Stimulated activated naive CD4-positive, alpha-beta T cell (primary cell): ENCODE measurements at regions not wholly inside any gene's neighbourhood (a gene's known extent, or its start where the extent isn't known, plus 50 kb on each side); places are given as distances from the start of the nearest gene placed in this dataset.

Experiments used
- DNase-seq, 6 experiments: peaks; one replicate each; lab custom pipeline; 2025; lab: John Stamatoyannopoulos, UW

- DNase-seq: no peak
Measured at GRCh38 chr14:96617635-96618034, 115.5 kb downstream of the PAPOLA start.

DNA sequence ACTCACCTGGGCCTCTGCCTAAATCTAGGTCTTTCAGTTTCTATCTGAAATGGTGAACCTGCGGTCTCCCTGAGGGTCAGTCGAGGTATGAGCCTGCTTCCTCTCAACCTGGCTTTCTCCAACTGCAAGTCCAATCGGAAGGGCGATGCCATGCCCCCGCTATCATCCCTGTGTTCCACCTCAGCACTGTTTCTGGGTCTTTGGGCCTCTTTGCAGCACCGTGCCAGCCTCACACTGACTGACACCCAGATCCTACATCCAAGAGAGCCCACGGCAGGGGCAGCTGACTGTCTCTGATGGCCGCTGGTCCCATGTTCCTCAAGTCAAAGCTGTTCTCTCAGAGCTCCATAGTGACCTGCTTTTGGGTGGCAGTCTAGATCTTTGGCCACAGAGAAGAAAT lies 120.7 kb downstream of the PAPOLA start:
- DNase-seq: no peak

DNA sequence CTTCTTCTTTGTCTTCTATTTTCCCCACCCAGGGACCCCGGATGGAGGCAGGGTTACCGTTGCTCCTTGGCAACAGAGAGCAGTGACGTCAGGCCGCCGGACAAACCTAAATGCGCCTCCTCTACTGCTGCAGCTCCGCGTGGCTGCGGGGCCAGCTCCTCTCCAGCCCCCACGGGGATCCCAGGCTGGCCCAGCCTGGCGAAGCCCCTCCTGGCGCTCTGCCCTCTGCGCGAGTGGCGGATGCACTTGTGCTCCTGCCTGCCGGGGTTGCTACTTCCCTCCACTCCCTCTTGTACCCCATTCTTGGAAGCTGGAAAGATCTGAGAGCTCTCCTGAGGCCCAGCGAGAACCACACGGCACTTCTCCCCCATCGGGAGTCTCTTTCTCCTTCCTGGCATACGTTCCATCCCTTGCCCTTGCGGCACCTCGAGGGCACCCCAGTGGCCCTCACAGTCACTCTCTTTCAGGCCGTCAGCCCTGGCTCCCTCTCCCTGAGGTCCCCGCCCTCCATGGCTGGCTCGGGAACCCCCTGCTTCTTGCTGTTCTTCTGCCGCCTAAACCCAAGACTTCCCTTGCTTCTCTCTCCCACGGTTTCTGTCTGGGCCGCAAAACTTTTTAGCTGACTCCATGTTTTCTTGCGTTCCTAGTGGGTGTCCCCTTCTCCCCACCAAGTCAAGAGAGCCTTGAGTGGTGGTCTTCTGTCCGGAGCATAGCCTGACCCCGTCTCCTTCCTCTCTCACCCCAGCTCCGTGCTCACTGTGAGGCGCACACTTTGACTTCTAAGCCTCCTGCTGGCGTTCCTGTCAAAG lies 121.7 kb downstream of the PAPOLA start:
- DNase-seq: no peak

DNA sequence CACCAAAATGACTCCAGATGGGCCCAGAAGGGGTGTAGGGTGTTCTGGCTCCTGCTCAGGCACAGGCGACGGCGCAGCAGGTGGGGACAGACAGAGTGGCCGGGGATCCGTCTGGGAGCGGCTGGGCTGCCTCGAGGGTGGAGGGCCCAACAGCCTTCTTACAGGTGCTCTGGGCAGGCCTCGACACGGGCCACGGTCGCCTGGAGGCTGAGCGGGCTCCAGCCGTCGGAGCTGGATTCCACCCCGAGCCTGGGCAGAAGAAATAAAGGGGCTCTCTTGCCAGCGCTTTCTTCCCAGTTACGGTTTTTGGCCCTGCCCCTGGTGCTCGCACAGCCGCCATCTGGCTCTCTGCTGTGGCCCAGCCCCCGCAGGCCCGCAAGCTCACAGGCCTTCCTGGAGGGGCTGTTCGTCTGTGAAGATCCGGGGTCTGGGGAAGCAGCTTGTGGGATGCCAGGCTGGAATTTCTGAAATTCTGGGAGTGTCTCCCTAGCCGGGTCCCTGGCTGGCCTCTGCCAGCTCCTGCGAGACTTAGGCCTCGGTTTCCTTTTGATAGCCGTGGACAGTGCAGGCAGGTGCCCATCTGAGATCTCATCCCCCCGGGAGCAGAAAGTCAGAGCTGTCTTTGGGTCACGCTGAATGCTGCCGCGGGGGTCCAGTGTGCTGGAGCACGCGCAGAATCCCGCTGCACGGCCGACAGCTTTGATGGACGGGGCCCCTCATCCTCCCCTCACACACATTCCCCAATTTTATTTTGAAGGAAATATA lies 122.7 kb downstream of the PAPOLA start:
- no peak for DNase-seq

DNA sequence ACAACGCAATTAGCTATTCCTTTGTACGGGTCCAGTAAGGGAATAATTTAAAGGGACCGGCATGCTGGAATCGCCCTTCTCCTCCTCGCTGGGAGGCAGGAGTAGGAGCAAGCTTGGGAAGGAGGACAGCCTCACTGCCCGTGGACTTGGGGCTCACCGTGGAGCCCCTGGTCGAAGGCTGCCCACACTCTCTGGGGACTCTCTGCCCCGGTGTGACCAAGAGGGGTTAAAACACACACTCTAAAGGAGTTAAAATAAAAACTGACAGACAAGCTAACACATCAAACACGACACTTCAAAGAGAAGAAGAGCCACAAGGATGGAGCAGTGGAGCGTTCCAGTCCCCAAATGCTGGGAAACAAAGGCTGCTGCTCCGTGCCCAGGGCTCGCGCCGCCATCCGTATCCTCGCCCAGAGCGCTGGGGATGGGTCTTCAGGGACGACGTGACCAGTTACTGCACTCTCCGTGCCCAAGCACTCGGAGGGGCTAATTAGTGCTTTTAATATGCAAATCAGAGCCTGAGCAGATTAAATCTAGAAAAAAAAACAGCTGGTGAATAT lies 123.3 kb downstream of the PAPOLA start:
- DNase-seq: no peak

- DNase-seq: no peak
Measured at GRCh38 chr14:96626121-96626768, 124.1 kb downstream of the PAPOLA start.

- DNase-seq: no peak
Measured at GRCh38 chr14:96626916-96627315, 124.7 kb downstream of the PAPOLA start.

- DNase-seq: no peak
Measured at GRCh38 chr14:96627386-96627785, 125.2 kb downstream of the PAPOLA start.

- no peak for DNase-seq
Measured at GRCh38 chr14:96627811-96628775, 125.9 kb downstream of the PAPOLA start.

- DNase-seq: no peak
Measured at GRCh38 chr14:96629082-96629481, 126.9 kb downstream of the PAPOLA start.

- no peak for DNase-seq
Measured at GRCh38 chr14:96629558-96630222, 127.5 kb downstream of the PAPOLA start.

DNA sequence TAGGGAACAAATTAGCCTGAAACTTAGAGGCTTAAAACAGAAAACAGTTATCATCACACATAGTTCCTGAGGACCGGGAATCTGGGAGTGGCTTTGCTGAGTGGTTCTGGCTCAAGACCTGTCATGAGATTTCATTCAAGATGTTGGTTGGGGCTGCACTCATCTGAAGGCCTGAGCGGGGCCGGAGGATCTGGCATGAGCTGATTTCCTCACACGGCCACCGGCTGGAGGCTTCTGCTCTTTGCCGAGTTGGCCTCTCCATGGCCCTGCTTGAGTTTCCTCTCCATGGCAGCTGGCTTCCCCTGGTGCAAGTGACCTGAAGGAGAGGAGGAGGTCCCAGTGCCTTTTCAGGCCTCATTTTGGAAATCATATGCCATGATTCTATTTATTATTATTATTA lies 128.1 kb downstream of the PAPOLA start:
- DNase-seq: no peak

DNA sequence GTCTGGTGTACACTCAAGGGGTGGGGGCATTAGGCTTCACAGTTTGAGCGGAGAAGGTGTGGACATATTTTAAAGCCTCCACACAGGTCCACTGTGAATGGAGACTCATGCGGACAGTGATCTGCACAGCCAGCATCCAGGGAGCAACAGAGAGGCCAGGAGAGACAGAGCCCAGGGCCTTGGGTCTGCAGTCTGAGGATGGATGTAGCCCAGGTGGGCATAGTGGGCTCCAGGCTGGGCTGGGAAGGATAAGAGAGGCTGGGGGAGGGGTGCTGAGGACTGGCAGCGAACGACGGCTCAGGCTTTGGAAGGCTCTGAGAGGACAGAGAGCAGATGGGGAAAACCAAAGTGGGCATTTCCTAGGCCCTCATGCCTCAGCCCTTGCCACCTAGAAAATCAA lies 128.8 kb downstream of the PAPOLA start:
- no peak for DNase-seq

DNA sequence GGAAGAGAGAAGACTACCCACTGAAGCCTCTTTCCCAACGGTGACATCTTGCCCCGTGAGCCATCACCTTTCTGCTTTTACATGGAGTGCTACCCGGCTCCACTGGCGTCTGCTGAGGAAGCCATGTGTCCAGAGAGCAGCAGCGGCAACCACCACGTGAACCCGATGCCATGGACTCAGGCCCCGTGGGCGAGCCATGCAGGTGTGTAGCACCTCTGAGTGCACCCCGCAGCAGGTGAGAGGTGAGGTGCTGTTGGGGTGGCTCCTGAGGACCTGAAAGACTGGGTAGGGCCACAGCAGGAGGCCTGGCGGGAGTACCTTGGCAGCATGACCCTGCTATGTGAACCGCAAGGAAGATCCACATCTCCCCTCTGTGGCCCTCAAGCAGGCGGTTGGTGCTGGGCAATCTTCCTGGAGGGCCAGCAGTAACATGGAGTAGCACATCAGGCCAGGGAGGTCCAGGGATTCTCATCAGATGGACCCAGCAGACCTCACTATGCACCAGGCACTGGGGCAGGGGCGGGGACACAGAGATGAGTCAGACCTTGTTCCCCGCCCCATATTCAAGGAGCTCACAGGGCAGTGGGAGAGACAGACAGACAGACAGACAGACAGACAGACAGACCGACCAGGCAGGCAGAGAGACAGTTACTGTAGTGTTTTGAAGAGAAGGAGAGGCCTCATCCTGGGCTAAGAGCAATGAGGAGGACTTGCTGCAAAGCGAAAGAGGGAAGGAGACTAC lies 129.6 kb downstream of the PAPOLA start:
- no peak for DNase-seq

DNA sequence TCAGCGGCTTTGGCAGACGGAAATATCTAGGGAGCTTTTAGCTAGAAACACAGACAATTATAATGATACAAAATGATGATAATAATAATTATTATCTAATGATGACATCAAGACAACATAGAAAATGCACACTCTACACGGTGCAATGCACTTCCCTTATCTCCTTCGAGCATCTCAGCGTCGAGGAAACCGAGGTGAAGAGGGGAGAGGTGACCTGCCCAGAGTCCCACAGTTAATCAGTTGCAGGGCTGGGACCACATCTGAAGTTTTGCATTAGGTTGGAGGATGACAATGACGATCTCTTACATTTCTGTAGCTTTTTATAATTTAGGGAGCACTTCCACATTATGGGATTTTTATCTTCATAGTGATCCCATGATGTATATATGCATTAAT lies 130.2 kb downstream of the PAPOLA start:
- no peak for DNase-seq

DNA sequence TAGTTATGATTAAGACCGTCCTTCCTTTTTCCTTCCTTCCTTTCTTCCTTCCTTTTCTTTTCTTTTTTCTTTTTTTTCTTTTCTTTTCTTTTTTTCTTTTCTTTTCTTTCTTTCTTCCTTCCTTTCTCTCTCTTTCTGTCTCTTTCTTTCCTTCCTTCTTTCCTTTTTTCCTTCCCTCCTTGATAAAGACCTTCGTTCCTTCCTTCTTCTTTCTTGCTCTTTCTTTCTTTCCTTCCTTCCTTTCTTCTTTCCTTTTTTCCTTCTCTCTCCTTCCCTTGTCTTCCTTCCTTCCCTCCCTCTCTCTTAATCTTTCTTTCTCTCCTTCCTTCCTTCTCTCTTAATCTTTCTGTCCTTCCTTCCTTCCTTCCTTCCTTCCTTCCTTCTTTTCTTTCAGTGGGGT lies 130.9 kb downstream of the PAPOLA start:
- DNase-seq: no peak

GRCh38 chr14:96634481-96634880 lies 132.3 kb downstream of the PAPOLA start:
- no peak for DNase-seq

DNA sequence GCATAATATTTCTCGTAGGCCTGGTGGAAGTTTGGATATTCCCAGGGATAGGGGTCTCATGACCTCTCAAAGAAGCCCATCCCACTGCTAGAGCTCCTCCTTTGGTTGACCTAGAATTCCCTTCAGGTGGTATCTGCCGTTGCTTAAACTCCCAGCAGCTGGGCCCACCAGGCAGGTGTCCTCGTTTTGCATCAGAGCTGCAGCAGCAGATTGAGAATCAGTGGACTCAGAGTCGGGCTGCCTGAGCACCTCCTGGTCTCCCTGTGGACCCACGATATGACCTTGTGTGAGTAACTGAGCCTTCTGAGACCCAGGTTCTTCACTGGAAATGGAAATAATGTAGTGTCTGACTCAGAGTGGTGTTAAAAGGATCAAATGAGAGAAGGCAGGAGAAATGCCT lies 132.7 kb downstream of the PAPOLA start:
- no peak for DNase-seq

GRCh38 chr14:96635850-96636249 lies 133.7 kb downstream of the PAPOLA start:
- DNase-seq: no peak

- DNase-seq: no peak
Measured at GRCh38 chr14:96637521-96637920, 135.3 kb downstream of the PAPOLA start.
